Right lobe of liver (tissue), 6 donors: ENCODE measurements at regions not wholly inside any gene's neighbourhood (a gene's known extent, or its start where the extent isn't known, plus 50 kb on each side); places are given as distances from the start of the nearest gene placed in this dataset.

Source experiments
- ATAC-seq, 4 donors: fragments of 200-7000 bp; cut with Tn5 transposase; one replicate each; pipeline ENCODE4 v1.9.1; 2020; ENCODE audit warnings: mild to moderate bottlenecking in 4 of 4, moderate library complexity in 4 of 4
- DNase-seq, 3 donors: peaks; one replicate each; pipeline ENCODE4 v3.0.0-alpha.2; 2020
- H3K27ac ChIP-seq, 3 donors: fragments of 200-600 bp; one replicate each; pipeline ENCODE4 v1.8.0; 2022
- H3K27me3 ChIP-seq, 2 donors: fragments of 200-600 bp; one replicate each; pipeline ENCODE4 v1.8.0; 2022
- H3K36me3 ChIP-seq, 4 donors: fragments of 200-600 bp; sonication (generic) in 1 of 4; one replicate each; pipeline versions ENCODE4 v1.5.1 to v1.8.0; 2017 to 2022; ENCODE audit warnings: control low read depth in 1 of 4
- H3K4me1 ChIP-seq, 4 donors: fragments of 200-600 bp; sonication (generic) in 1 of 4; one replicate each; pipeline versions ENCODE4 v1.5.1 to v1.8.0; 2017 to 2022; ENCODE audit warnings: control low read depth in 1 of 4
- H3K4me3 ChIP-seq, 3 donors: fragments of 200-600 bp; one replicate each; pipeline ENCODE4 v1.8.0; 2022
- H3K9me3 ChIP-seq, 4 donors: fragments of 200-600 bp; sonication (generic) in 1 of 4; one replicate each; pipeline versions ENCODE4 v1.5.1 to v1.8.0; 2017 to 2022; ENCODE audit warnings: control low read depth in 1 of 4
- CTCF ChIP-seq, 4 donors: fragments of 200-600 bp in 3 of 4; fragments of 450-650 bp in 1 of 4; IDR thresholded peaks; one replicate each; pipeline versions ENCODE4 v1.5.1 to v1.8.0; 2016 to 2022; ENCODE audit warnings: antibody characterized with exemption in 4 of 4, mild to moderate bottlenecking in 2 of 4
- POLR2A ChIP-seq: fragments of 450-650 bp; IDR thresholded peaks from one replicate; pipeline ENCODE4 v1.6.1; 2017; ENCODE audit warnings: antibody characterized with exemption, mild to moderate bottlenecking
- WGBS: methylation state at CpG from one replicate; pipeline ENCODE4 v1.1.6; 2018; ENCODE audit warnings: low coverage, low lambda C conversion rate; ENCODE audit not compliant: insufficient coverage; ENCODE audit errors: missing lambda C conversion rate; 5-methylcytosine and 5-hydroxymethylcytosine counted together
- intact Hi-C, 2 donors: fragments of 100-400 bp; cut with DNase I; formaldehyde crosslinking; loops; one replicate each; pipeline versions ENCODE4 v1.11.2 to v1.14.1; 2022
- donor health status: DM: no; HTN: yes; CAD: no.
- donor health status: DM: no; HTN: no; CAD: no.
- donor health status: DM: no; HTN: no; CAD: no.
- donor health status: DM: no; HTN: yes; CAD: no.
- donor health status: DM: no; HTN: yes; CAD: no.

- WGBS: 66% methylated on average over 3 of the region's 3 CpGs
- Histone ChIP-seq H3K4me1 (no peaks in the 10 kb centered on the region), H3K27ac (no peak overlapping the region), H3K27me3 (no peaks in the 10 kb centered on the region), H3K4me3 (no peak overlapping the region), H3K9me3 (no peaks in the 10 kb centered on the region), H3K36me3 (no peaks in the 10 kb centered on the region)
- no peak for ATAC-seq
- intact Hi-C loops: no loop called here
- TF ChIP-seq POLR2A: no peak
- TF ChIP-seq CTCF (IDR thresholded peaks at IDR 0.05): no peak
- DNase-seq: no peak
These were observed 91.1 kb upstream of the CD180 start for GRCh38 chr5:67287510-67288268.

- H3K36me3 ChIP-seq: no peaks in the 10 kb centered on the region
- ATAC-seq (no peak), DNase-seq (no peak)
- H3K27ac ChIP-seq: no peak overlapping the region
- no peaks in the 10 kb centered on the region for H3K27me3 ChIP-seq
- no peaks in the 10 kb centered on the region for H3K4me1 ChIP-seq
- intact Hi-C loops: no loop called here
- H3K4me3 ChIP-seq: no peak overlapping the region
- H3K9me3 ChIP-seq: no peaks in the 10 kb centered on the region
- 64% methylated on average over 2 of the region's 4 CpGs for WGBS
- TF ChIP-seq POLR2A (no peak), CTCF (IDR thresholded peaks at IDR 0.05) (no peak)
These were observed 89.4 kb upstream of the CD180 start for GRCh38 chr5:67286006-67286405.

GRCh38 chr5:67283988-67284487 lies 87.4 kb upstream of the CD180 start:
- Histone ChIP-seq H3K36me3 (no peaks in the 10 kb centered on the region), H3K9me3 (no peaks in the 10 kb centered on the region), H3K27ac (no peak overlapping the region), H3K4me3 (no peak overlapping the region), H3K27me3 (no peaks in the 10 kb centered on the region), H3K4me1 (no peaks in the 10 kb centered on the region)
- TF ChIP-seq CTCF (IDR thresholded peaks at IDR 0.05) (no peak), POLR2A (no peak)
- intact Hi-C loops: no loop called here
- ATAC-seq: no peak
- DNase-seq: no peak
- WGBS: 46% methylated on average over 3 of the region's 4 CpGs

GRCh38 chr5:67283275-67283987 lies 86.8 kb upstream of the CD180 start:
- H3K36me3 ChIP-seq: no peaks in the 10 kb centered on the region
- no peaks in the 10 kb centered on the region for H3K27me3 ChIP-seq
- no peak overlapping the region for H3K4me3 ChIP-seq
- intact Hi-C loops: no loop called here
- DNase-seq (no peak), ATAC-seq (peak; percentile 52 to 74 (median 66))
- no peaks in the 10 kb centered on the region for H3K4me1 ChIP-seq
- no peak overlapping the region for H3K27ac ChIP-seq
- TF ChIP-seq POLR2A (no peak), CTCF (IDR thresholded peaks at IDR 0.05) (no peak)
- WGBS: 76% methylated on average over 7 of the region's 7 CpGs
- no peaks in the 10 kb centered on the region for H3K9me3 ChIP-seq
